SK-N-MC (cell line): ENCODE measurements at regions not wholly inside any gene's neighbourhood (a gene's known extent, or its start where the extent isn't known, plus 50 kb on each side); places are given as distances from the start of the nearest gene placed in this dataset.

Source experiments
- EZH2 ChIP-seq: fragments of 200-600 bp; sonication (generic); IDR thresholded peaks from one replicate; pipeline ENCODE4 v1.6.1; 2017; ENCODE audit warnings: antibody characterized with exemption
- FOXP2 ChIP-seq: optimal IDR thresholded peaks from 2 replicates; pipeline ENCODE3; 2011; ENCODE audit warnings: mild to moderate bottlenecking, moderate library complexity; ENCODE audit not compliant: insufficient read depth; ENCODE audit errors: extremely low read length, control extremely low read depth
- POLR2AphosphoS5 ChIP-seq: IDR thresholded peaks from 2 replicates; pipeline ENCODE4 v1.6.1; 2012; ENCODE audit warnings: mild to moderate bottlenecking, low read depth, low read length, borderline replicate concordance

- TF ChIP-seq EZH2 (no peak), POLR2AphosphoS5 (no peak), FOXP2 (no peak)
Observed at GRCh38 chr3:76035117-76035516, 249.8 kb upstream of the ZNF717 start.
